Neural crest cell (in vitro differentiated cells): ENCODE measurements at regions not wholly inside any gene's neighbourhood (a gene's known extent, or its start where the extent isn't known, plus 50 kb on each side); places are given as distances from the start of the nearest gene placed in this dataset.

Source experiments
- DNase-seq: peaks from one replicate; pipeline ENCODE4 v3.0.0; 2021; ENCODE audit warnings: low read depth, mixed read lengths, low spot score
- H3K27ac Mint-ChIP-seq: one replicate; pipeline ENCODE4 v1.8.0; 2021; ENCODE audit warnings: mild to moderate bottlenecking, mixed read lengths; ENCODE audit not compliant: unreplicated experiment
- H3K27me3 Mint-ChIP-seq: 2 replicates; pipeline ENCODE4 v1.8.0; 2021; ENCODE audit warnings: low read depth, mild to moderate bottlenecking, mixed read lengths
- H3K36me3 Mint-ChIP-seq: 2 replicates; pipeline ENCODE4 v1.8.0; 2021; ENCODE audit warnings: low read depth, mild to moderate bottlenecking, mixed read lengths
- H3K4me1 Mint-ChIP-seq: 2 replicates; pipeline ENCODE4 v1.8.0; 2021; ENCODE audit warnings: mixed read lengths
- H3K4me3 Mint-ChIP-seq: one replicate; pipeline ENCODE4 v1.8.0; 2021; ENCODE audit warnings: mild to moderate bottlenecking, mixed read lengths
- H3K9me3 Mint-ChIP-seq: 2 replicates; pipeline ENCODE4 v1.8.0; 2021; ENCODE audit warnings: mixed read lengths
- TF ChIP-seq, protein P1 (sequence below): fragments of 200-600 bp; sonication (generic); conservative IDR thresholded peaks from 2 replicates; pipeline ENCODE4 v1.5.0; 2021; ENCODE audit warnings: antibody characterized with exemption, mild to moderate bottlenecking

DNA sequence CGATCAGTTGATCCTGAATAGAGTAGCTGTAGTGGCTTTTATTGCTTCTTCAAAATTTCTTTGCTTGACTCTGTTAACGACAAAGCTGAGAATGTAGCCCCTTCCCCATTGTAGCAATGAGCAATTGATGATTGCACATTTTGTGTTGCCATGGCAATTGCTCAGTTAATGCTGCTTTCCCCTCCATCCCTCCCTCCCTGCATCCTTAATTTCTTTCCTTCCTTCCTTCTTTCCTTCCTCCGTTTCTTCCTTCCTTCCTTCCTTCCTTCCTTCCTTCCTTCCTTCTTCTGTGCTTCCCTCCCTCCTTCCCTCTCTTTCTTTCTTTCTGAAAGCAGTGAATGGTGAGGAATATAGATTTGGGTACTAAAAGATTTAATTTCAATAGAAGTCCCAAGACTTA, 557.3 kb upstream of the MAP3K7 start:
- Mint-ChIP-seq H3K36me3 (no peaks in the 10 kb centered on the region), H3K27ac (no peak overlapping the region), H3K9me3 (no peaks in the 10 kb centered on the region), H3K4me1 (no peaks in the 10 kb centered on the region), H3K27me3 (no peaks in the 10 kb centered on the region), H3K4me3 (no peak overlapping the region)
- DNase-seq = no peak
- TF ChIP-seq, protein P1, sequence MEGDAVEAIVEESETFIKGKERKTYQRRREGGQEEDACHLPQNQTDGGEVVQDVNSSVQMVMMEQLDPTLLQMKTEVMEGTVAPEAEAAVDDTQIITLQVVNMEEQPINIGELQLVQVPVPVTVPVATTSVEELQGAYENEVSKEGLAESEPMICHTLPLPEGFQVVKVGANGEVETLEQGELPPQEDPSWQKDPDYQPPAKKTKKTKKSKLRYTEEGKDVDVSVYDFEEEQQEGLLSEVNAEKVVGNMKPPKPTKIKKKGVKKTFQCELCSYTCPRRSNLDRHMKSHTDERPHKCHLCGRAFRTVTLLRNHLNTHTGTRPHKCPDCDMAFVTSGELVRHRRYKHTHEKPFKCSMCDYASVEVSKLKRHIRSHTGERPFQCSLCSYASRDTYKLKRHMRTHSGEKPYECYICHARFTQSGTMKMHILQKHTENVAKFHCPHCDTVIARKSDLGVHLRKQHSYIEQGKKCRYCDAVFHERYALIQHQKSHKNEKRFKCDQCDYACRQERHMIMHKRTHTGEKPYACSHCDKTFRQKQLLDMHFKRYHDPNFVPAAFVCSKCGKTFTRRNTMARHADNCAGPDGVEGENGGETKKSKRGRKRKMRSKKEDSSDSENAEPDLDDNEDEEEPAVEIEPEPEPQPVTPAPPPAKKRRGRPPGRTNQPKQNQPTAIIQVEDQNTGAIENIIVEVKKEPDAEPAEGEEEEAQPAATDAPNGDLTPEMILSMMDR = no peak

DNA sequence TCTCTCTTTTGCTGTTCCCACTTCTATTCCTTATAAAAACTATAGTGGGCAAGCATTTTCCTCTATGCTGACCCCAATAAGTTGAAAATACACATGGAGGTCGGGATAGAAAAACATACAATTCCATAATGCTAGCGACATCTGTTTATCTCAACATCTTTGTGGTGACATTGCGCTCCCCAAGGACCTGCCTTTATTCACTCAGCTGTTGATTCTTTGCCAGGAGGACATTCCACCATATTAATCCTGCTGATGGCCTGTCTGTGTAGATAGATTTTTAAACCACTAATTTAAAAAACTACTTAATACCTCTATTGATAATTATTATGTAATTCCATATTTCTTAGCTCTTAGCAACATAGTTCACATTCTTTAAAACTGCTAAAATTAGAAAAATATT, 555.3 kb upstream of the MAP3K7 start:
- no peaks in the 10 kb centered on the region for H3K27me3 Mint-ChIP-seq
- H3K9me3 Mint-ChIP-seq = peaks cover 3% of the 10 kb centered on the region
- DNase-seq = no peak
- TF ChIP-seq, protein P1 = no peak
- peaks cover 6% of the 10 kb centered on the region for H3K4me1 Mint-ChIP-seq
- H3K4me3 Mint-ChIP-seq = no peak overlapping the region
- no peak overlapping the region for H3K27ac Mint-ChIP-seq
- no peaks in the 10 kb centered on the region for H3K36me3 Mint-ChIP-seq

DNA sequence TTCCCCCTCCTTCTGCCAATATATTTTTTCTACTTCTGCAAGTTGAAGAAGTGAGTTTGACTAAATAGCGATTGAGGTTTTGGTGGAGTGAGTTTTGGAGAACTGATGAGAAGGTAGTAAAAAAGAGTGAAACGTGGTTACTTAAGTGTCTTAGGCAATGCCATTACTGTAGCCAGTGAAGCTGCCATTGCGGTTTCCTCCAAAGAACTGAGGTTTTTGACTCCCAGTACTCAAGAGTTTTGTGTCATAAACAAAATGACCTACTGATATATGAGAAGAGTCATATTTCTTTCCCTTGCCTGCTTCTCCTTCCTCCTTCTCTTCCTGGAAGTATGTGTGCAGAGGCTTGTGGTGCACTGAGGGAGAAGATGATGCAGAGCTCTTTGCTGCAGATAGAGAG, 554.5 kb upstream of the MAP3K7 start:
- no peak overlapping the region for H3K4me3 Mint-ChIP-seq
- H3K27ac Mint-ChIP-seq = no peak overlapping the region
- DNase-seq = no peak
- peaks cover 6% of the 10 kb centered on the region for H3K4me1 Mint-ChIP-seq
- H3K36me3 Mint-ChIP-seq = no peaks in the 10 kb centered on the region
- TF ChIP-seq, protein P1 = no peak
- H3K27me3 Mint-ChIP-seq = no peaks in the 10 kb centered on the region
- H3K9me3 Mint-ChIP-seq = peaks cover 3% of the 10 kb centered on the region

DNA sequence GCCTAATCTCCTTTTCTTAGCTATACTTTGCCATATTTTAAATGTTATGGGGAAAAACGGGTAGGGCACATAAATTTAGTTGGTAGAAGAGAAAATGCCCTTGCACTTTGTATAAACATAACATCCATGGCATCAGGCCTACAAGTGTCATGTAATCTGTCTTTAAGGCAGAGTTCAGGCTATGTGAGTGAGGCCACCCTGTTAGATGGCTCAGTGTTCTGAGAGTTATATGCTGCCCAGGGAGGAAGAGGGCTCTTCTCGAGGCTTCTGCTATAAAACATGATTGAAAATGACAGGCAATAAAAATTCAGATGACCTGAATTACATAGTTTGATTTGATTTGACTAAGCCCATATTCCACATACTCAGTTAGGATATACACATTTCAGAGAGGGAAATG, 553.6 kb upstream of the MAP3K7 start:
- no peak for DNase-seq
- Mint-ChIP-seq H3K4me1 (peaks cover 6% of the 10 kb centered on the region), H3K9me3 (peaks cover 3% of the 10 kb centered on the region), H3K27ac (no peak overlapping the region), H3K4me3 (no peak overlapping the region), H3K36me3 (no peaks in the 10 kb centered on the region), H3K27me3 (no peaks in the 10 kb centered on the region)
- TF ChIP-seq, protein P1 = no peak

DNA sequence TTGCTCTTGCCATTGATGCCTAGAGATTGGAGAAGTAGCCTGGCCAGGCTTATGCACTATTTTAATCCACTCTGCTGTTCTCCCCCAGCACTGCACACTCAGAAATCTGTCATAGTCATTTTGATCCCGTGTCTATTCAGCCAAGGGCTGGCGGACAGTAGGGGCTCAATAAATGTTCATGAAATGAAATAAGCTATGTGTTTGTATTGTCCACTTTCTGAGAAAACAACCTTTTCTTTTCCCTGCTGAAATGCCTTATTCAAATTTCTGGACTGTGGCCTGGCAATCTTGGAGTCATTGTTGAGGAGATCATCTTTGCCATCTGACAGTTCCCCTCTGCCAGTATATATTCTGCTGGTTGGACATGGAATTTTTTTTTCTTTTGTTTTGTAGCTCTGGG, 550.4 kb upstream of the MAP3K7 start:
- Mint-ChIP-seq H3K36me3 (no peaks in the 10 kb centered on the region), H3K27me3 (no peaks in the 10 kb centered on the region), H3K4me1 (peaks cover 6% of the 10 kb centered on the region), H3K27ac (no peak overlapping the region), H3K4me3 (no peak overlapping the region), H3K9me3 (peaks cover 8% of the 10 kb centered on the region)
- no peak for DNase-seq
- TF ChIP-seq, protein P1 = no peak
